Right lobe of liver (tissue), 6 donors: ENCODE measurements at regions not wholly inside any gene's neighbourhood (a gene's known extent, or its start where the extent isn't known, plus 50 kb on each side); places are given as distances from the start of the nearest gene placed in this dataset.

ENCODE experiments used
- ATAC-seq, 4 donors: fragments of 200-7000 bp; cut with Tn5 transposase; one replicate each; pipeline ENCODE4 v1.9.1; 2020; ENCODE audit warnings: mild to moderate bottlenecking in 4 of 4, moderate library complexity in 4 of 4
- DNase-seq, 3 donors: peaks; one replicate each; pipeline ENCODE4 v3.0.0-alpha.2; 2020
- H3K27ac ChIP-seq, 3 donors: fragments of 200-600 bp; one replicate each; pipeline ENCODE4 v1.8.0; 2022
- H3K27me3 ChIP-seq, 2 donors: fragments of 200-600 bp; one replicate each; pipeline ENCODE4 v1.8.0; 2022
- H3K36me3 ChIP-seq, 4 donors: fragments of 200-600 bp; sonication (generic) in 1 of 4; one replicate each; pipeline versions ENCODE4 v1.5.1 to v1.8.0; 2017 to 2022; ENCODE audit warnings: control low read depth in 1 of 4
- H3K4me1 ChIP-seq, 4 donors: fragments of 200-600 bp; sonication (generic) in 1 of 4; one replicate each; pipeline versions ENCODE4 v1.5.1 to v1.8.0; 2017 to 2022; ENCODE audit warnings: control low read depth in 1 of 4
- H3K4me3 ChIP-seq, 3 donors: fragments of 200-600 bp; one replicate each; pipeline ENCODE4 v1.8.0; 2022
- H3K9me3 ChIP-seq, 4 donors: fragments of 200-600 bp; sonication (generic) in 1 of 4; one replicate each; pipeline versions ENCODE4 v1.5.1 to v1.8.0; 2017 to 2022; ENCODE audit warnings: control low read depth in 1 of 4
- POLR2A ChIP-seq: fragments of 450-650 bp; IDR thresholded peaks from one replicate; pipeline ENCODE4 v1.6.1; 2017; ENCODE audit warnings: antibody characterized with exemption, mild to moderate bottlenecking
- WGBS: methylation state at CpG from one replicate; pipeline ENCODE4 v1.1.6; 2018; ENCODE audit warnings: low coverage, low lambda C conversion rate; ENCODE audit not compliant: insufficient coverage; ENCODE audit errors: missing lambda C conversion rate; 5-methylcytosine and 5-hydroxymethylcytosine counted together
- intact Hi-C, 2 donors: fragments of 100-400 bp; cut with DNase I; formaldehyde crosslinking; loops; one replicate each; pipeline versions ENCODE4 v1.11.2 to v1.14.1; 2022
- TF ChIP-seq, protein P1 (sequence below), 4 donors: fragments of 200-600 bp in 3 of 4; fragments of 450-650 bp in 1 of 4; IDR thresholded peaks; one replicate each; pipeline versions ENCODE4 v1.5.1 to v1.8.0; 2016 to 2022; ENCODE audit warnings: antibody characterized with exemption in 4 of 4, mild to moderate bottlenecking in 2 of 4
- donor health status: DM: no; HTN: yes; CAD: no.
- donor health status: DM: no; HTN: no; CAD: no.
- donor health status: DM: no; HTN: no; CAD: no.
- donor health status: DM: no; HTN: yes; CAD: no.
- donor health status: DM: no; HTN: yes; CAD: no.

GRCh38 chr11:42707541-42707940, 604.3 kb upstream of the API5 start:
- no peak for ATAC-seq
- no peaks in the 10 kb centered on the region for H3K4me1 ChIP-seq
- no CpG with 5 or more reads among the region's 2 CpGs for WGBS
- H3K27me3 ChIP-seq = no peaks in the 10 kb centered on the region
- intact Hi-C loops = no loop called here
- H3K4me3 ChIP-seq = no peak overlapping the region
- no peaks in the 10 kb centered on the region for H3K9me3 ChIP-seq
- no peak overlapping the region for H3K27ac ChIP-seq
- TF ChIP-seq POLR2A = no peak
- TF ChIP-seq, protein P1, sequence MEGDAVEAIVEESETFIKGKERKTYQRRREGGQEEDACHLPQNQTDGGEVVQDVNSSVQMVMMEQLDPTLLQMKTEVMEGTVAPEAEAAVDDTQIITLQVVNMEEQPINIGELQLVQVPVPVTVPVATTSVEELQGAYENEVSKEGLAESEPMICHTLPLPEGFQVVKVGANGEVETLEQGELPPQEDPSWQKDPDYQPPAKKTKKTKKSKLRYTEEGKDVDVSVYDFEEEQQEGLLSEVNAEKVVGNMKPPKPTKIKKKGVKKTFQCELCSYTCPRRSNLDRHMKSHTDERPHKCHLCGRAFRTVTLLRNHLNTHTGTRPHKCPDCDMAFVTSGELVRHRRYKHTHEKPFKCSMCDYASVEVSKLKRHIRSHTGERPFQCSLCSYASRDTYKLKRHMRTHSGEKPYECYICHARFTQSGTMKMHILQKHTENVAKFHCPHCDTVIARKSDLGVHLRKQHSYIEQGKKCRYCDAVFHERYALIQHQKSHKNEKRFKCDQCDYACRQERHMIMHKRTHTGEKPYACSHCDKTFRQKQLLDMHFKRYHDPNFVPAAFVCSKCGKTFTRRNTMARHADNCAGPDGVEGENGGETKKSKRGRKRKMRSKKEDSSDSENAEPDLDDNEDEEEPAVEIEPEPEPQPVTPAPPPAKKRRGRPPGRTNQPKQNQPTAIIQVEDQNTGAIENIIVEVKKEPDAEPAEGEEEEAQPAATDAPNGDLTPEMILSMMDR (IDR thresholded peaks at IDR 0.05) = no peak
- no peak for DNase-seq
- no peaks in the 10 kb centered on the region for H3K36me3 ChIP-seq

DNA sequence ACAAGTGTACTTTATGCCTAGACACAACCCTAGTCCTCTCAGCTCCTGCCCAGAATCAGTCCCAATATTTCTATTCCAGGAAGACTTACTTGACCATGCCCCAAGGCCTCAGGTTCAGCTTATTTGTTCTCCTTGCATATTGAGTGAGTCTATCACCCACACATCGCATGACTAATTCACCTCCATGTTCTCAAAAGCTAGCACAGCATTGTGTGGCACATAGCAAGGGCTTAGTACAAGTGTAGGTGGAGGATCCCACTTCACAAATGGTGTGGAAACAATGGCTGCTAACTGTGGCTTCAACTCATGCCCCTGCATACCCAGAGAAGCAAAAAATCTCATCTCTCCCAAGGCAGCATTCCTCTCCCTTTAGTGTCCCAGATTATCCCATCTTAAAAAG, 602.6 kb upstream of the API5 start:
- 38% methylated on average over 1 of the region's 1 CpG for WGBS
- TF ChIP-seq POLR2A = no peak
- TF ChIP-seq, protein P1 (IDR thresholded peaks at IDR 0.05) = no peak
- no peak overlapping the region for H3K4me3 ChIP-seq
- no peak for ATAC-seq
- no peaks in the 10 kb centered on the region for H3K4me1 ChIP-seq
- DNase-seq = no peak
- no peaks in the 10 kb centered on the region for H3K27me3 ChIP-seq
- intact Hi-C loops = no loop called here
- no peaks in the 10 kb centered on the region for H3K9me3 ChIP-seq
- no peak overlapping the region for H3K27ac ChIP-seq
- no peaks in the 10 kb centered on the region for H3K36me3 ChIP-seq

GRCh38 chr11:42713279-42713678, 598.5 kb upstream of the API5 start:
- no peak overlapping the region for H3K27ac ChIP-seq
- no peaks in the 10 kb centered on the region for H3K36me3 ChIP-seq
- no peaks in the 10 kb centered on the region for H3K4me1 ChIP-seq
- intact Hi-C loops = no loop called here
- H3K27me3 ChIP-seq = no peaks in the 10 kb centered on the region
- DNase-seq (no peak), ATAC-seq (no peak)
- 54% methylated on average over 1 of the region's 1 CpG for WGBS
- H3K4me3 ChIP-seq = no peak overlapping the region
- H3K9me3 ChIP-seq = no peaks in the 10 kb centered on the region
- TF ChIP-seq, protein P1 (IDR thresholded peaks at IDR 0.05) = no peak
- no peak for TF ChIP-seq POLR2A

- ATAC-seq (no peak), DNase-seq (no peak)
- H3K4me1 ChIP-seq = no peaks in the 10 kb centered on the region
- 25% methylated on average over 1 of the region's 1 CpG for WGBS
- no peaks in the 10 kb centered on the region for H3K36me3 ChIP-seq
- intact Hi-C loops = no loop called here
- H3K4me3 ChIP-seq = no peak overlapping the region
- H3K9me3 ChIP-seq = peaks cover 0 to 2% (median 0%) of the 10 kb centered on the region in 4 donors
- TF ChIP-seq, protein P1 (IDR thresholded peaks at IDR 0.05) = no peak
- TF ChIP-seq POLR2A = no peak
- H3K27me3 ChIP-seq = no peaks in the 10 kb centered on the region
- H3K27ac ChIP-seq = no peak overlapping the region
Observed at GRCh38 chr11:42713753-42714152, 598.0 kb upstream of the API5 start.
